H1 (cell line): ENCODE measurements at regions not wholly inside any gene's neighbourhood (a gene's known extent, or its start where the extent isn't known, plus 50 kb on each side); places are given as distances from the start of the nearest gene placed in this dataset.

Source experiments
- CTCF ChIA-PET: fragments of 300-600 bp; sonication (Branson Sonifier 250); formaldehyde crosslinking; loops from one replicate; lab custom pipeline; 2021; ENCODE audit not compliant: partially characterized antibody; lab: Charles Lee
- POLR2A ChIA-PET: fragments of 300-600 bp; sonication (Branson Sonifier 250); formaldehyde crosslinking; loops from one replicate; lab custom pipeline; 2021; ENCODE audit warnings: inconsistent platforms; ENCODE audit not compliant: partially characterized antibody; lab: Charles Lee
- DNase-seq, 2 experiments: peaks; one replicate each; pipeline versions ENCODE4 v3.0.0 to v3.0.0-alpha.2; 2010 to 2022; ENCODE audit warnings: low spot score in 2 of 2, low read depth in 1 of 2, mixed read lengths in 1 of 2
- FAIRE-seq: peaks from 2 replicates; lab custom pipeline; 2011; peaks lifted over from hg19 to GRCh38; lab: Jason Lieb, UNC
- H2AFZ ChIP-seq: 2 replicates; pipeline ENCODE4 v1.8.1; 2012; ENCODE audit warnings: low read length, inconsistent platforms
- H2AK5ac ChIP-seq: 2 replicates; pipeline ENCODE4 v1.6.1; 2013; ENCODE audit warnings: low read depth, low read length
- H2BK120ac ChIP-seq: replicated peaks from 2 replicates; pipeline ENCODE3; 2013; ENCODE audit warnings: low read depth, low read length, inconsistent platforms
- H2BK12ac ChIP-seq: 2 replicates; pipeline ENCODE4 v1.6.1; 2013; ENCODE audit warnings: low read depth, low read length
- H2BK15ac ChIP-seq: 2 replicates; pipeline ENCODE4 v1.6.1; 2013; ENCODE audit warnings: low read length
- H2BK20ac ChIP-seq: 2 replicates; pipeline ENCODE4 v1.6.1; 2013; ENCODE audit warnings: low read length
- H2BK5ac ChIP-seq: 2 replicates; pipeline ENCODE4 v1.6.1; 2013; ENCODE audit warnings: low read depth, low read length
- H3K14ac ChIP-seq: 2 replicates; pipeline ENCODE4 v1.6.1; 2013; ENCODE audit warnings: inconsistent platforms; ENCODE audit not compliant: insufficient read length
- H3K18ac ChIP-seq: 2 replicates; pipeline ENCODE4 v1.6.1; 2013; ENCODE audit warnings: low read length; ENCODE audit errors: extremely low read depth
- H3K23ac ChIP-seq: 2 replicates; pipeline ENCODE4 v1.6.1; 2013; ENCODE audit warnings: inconsistent platforms; ENCODE audit not compliant: insufficient read length
- H3K23me2 ChIP-seq: 2 replicates; pipeline ENCODE4 v1.6.1; 2013; ENCODE audit warnings: low read depth, low read length
- H3K27ac ChIP-seq: 2 replicates; pipeline ENCODE4 v1.6.1; 2011; ENCODE audit warnings: low read depth, low read length, inconsistent platforms
- H3K27me3 ChIP-seq, 4 experiments: replicated peaks in 1 of 4; 1 replicate in 1 of 4; 2 replicates in 3 of 4; pipeline versions ENCODE4 v1.6.1 to v1.8.1; 2011 to 2013; ENCODE audit warnings: low read length in 3 of 4, mild to moderate bottlenecking in 3 of 4, inconsistent platforms in 2 of 4, mixed read lengths in 2 of 4, moderate library complexity in 1 of 4; ENCODE audit not compliant: control insufficient read depth in 3 of 4, insufficient read depth in 3 of 4; ENCODE audit errors: extremely low read depth in 1 of 4
- H3K36me3 ChIP-seq, 4 experiments: 2 replicates each; pipeline versions ENCODE4 v1.6.1 to v1.8.1; 2011 to 2013; ENCODE audit warnings: mild to moderate bottlenecking in 4 of 4, low read length in 3 of 4, moderate library complexity in 2 of 4, control low read depth in 1 of 4, inconsistent platforms in 1 of 4; ENCODE audit not compliant: insufficient read depth in 4 of 4, control insufficient read depth in 2 of 4
- H3K4ac ChIP-seq: replicated peaks from 2 replicates; pipeline ENCODE3; 2013; ENCODE audit warnings: low read length, low read depth, mixed read lengths, inconsistent platforms; ENCODE audit not compliant: insufficient read length
- H3K4me1 ChIP-seq, 4 experiments: replicated peaks in 1 of 4; 1 replicate in 1 of 4; 2 replicates in 3 of 4; pipeline versions ENCODE4 v1.6.1 to v1.8.1; 2011 to 2013; ENCODE audit warnings: low read length in 3 of 4, inconsistent platforms in 2 of 4, mixed read lengths in 1 of 4; ENCODE audit not compliant: insufficient read depth in 4 of 4, control insufficient read depth in 3 of 4
- H3K4me2 ChIP-seq, 2 experiments: 2 replicates each; pipeline versions ENCODE4 v1.6.1 to v1.8.1; 2011 to 2013; ENCODE audit warnings: low read depth in 2 of 2, low read length in 2 of 2, control low read depth in 1 of 2, inconsistent platforms in 1 of 2, mild to moderate bottlenecking in 1 of 2; ENCODE audit not compliant: insufficient read depth in 1 of 2
- H3K4me3 ChIP-seq, 4 experiments: fragments of 200-600, 300-600 bp in 1 of 4; sonication (generic), shearing (Covaris generic), sonication (Bioruptor Twin) in 1 of 4; 2 replicates each; pipeline versions ENCODE4 v1.5.1 to v1.8.1; 2011 to 2016; ENCODE audit warnings: low read length in 4 of 4, low read depth in 3 of 4, control low read depth in 2 of 4, inconsistent platforms in 2 of 4, mild to moderate bottlenecking in 2 of 4, mixed read lengths in 1 of 4, moderate library complexity in 1 of 4; ENCODE audit not compliant: insufficient read depth in 2 of 4; ENCODE audit errors: extremely low read depth in 1 of 4
- H3K56ac ChIP-seq: replicated peaks from 2 replicates; pipeline ENCODE3; 2013; ENCODE audit warnings: low read depth, mild to moderate bottlenecking, mixed read lengths, low read length, inconsistent platforms; ENCODE audit not compliant: insufficient read length
- H3K79me1 ChIP-seq: 2 replicates; pipeline ENCODE4 v1.6.1; 2013; ENCODE audit warnings: low read depth, low read length, control low read depth
- H3K79me2 ChIP-seq, 2 experiments: 2 replicates each; pipeline versions ENCODE4 v1.6.1 to v1.8.1; 2012 to 2013; ENCODE audit warnings: low read length in 2 of 2, mild to moderate bottlenecking in 2 of 2, inconsistent platforms in 1 of 2; ENCODE audit not compliant: insufficient read depth in 2 of 2, control insufficient read depth in 1 of 2
- H3K9ac ChIP-seq, 4 experiments: replicated peaks in 1 of 4; 1 replicate in 1 of 4; 2 replicates in 3 of 4; pipeline versions ENCODE4 v1.6.1 to v1.8.1; 2011 to 2013; ENCODE audit warnings: low read depth in 3 of 4, low read length in 3 of 4, control low read depth in 2 of 4, mild to moderate bottlenecking in 2 of 4, moderate library complexity in 2 of 4, inconsistent platforms in 1 of 4; ENCODE audit errors: extremely low read depth in 1 of 4
- H3K9me3 ChIP-seq, 2 experiments: 2 replicates each; pipeline versions ENCODE4 v1.6.1 to v1.8.1; 2012 to 2013; ENCODE audit warnings: mild to moderate bottlenecking in 2 of 2, moderate library complexity in 2 of 2, control low read depth in 1 of 2, inconsistent platforms in 1 of 2, low read depth in 1 of 2, low read length in 1 of 2, mixed read lengths in 1 of 2; ENCODE audit not compliant: insufficient read depth in 2 of 2
- H4K20me1 ChIP-seq, 2 experiments: replicated peaks in 1 of 2; 2 replicates each; pipeline versions ENCODE3 to v1.8.1; 2011 to 2013; ENCODE audit warnings: inconsistent platforms in 2 of 2, low read length in 2 of 2, mild to moderate bottlenecking in 1 of 2; ENCODE audit not compliant: insufficient read depth in 2 of 2, control insufficient read depth in 1 of 2
- H4K5ac ChIP-seq: 2 replicates; pipeline ENCODE4 v1.6.1; 2013; ENCODE audit warnings: low read length, low read depth, mixed read lengths, inconsistent platforms; ENCODE audit not compliant: insufficient read length
- H4K8ac ChIP-seq: 2 replicates; pipeline ENCODE4 v1.8.0; 2013; ENCODE audit warnings: mild to moderate bottlenecking, moderate library complexity, low read length, inconsistent platforms; ENCODE audit not compliant: insufficient read depth; ENCODE audit errors: extremely low read depth
- H4K91ac ChIP-seq: replicated peaks from 2 replicates; pipeline ENCODE3; 2013; ENCODE audit warnings: low read length, mixed read lengths, inconsistent platforms; ENCODE audit not compliant: insufficient read length
- RFX5 ChIP-seq: IDR thresholded peaks from 2 replicates; pipeline ENCODE4 v1.6.1; 2011; ENCODE audit warnings: low read depth, low read length, improper control_type of control experiment, borderline replicate concordance
- YY1 ChIP-seq: IDR thresholded peaks from 2 replicates; pipeline ENCODE4 v1.6.1; 2011; ENCODE audit warnings: low read depth, mild to moderate bottlenecking, low read length
- WGBS, 2 experiments: shearing (Covaris generic) in 1 of 2; methylation state at CpG; one replicate each; pipeline versions ENCODE4 v1.1.6 to v1.1.7; 2013 to 2015; ENCODE audit warnings: low lambda C conversion rate in 2 of 2, mixed read lengths in 2 of 2, inconsistent platforms in 1 of 2, low coverage in 1 of 2, missing lambda C conversion rate in 1 of 2; ENCODE audit not compliant: insufficient replicate concordance in 2 of 2, insufficient coverage in 1 of 2, insufficient read length in 1 of 2; ENCODE audit errors: extremely low coverage in 1 of 2, missing lambda C conversion rate in 1 of 2; 5-methylcytosine and 5-hydroxymethylcytosine counted together

- Histone ChIP-seq H3K36me3 (no peaks in the 10 kb centered on the region; a peak in 1 of 8 replicates), H2BK5ac (no peak overlapping the region), H3K79me1 (no peaks in the 10 kb centered on the region)
- no peak for TF ChIP-seq YY1
- TF ChIP-seq RFX5: no peak
- TF ChIP-seq, all 59 proteins: peak for 0
- WGBS, 2 experiments: 86% methylated on average over 17 of the region's 17 CpGs; no CpG with 5 or more reads in 1 of the 2 experiments
- DNase-seq (no peak), FAIRE-seq (no peak)
- H3K27me3 ChIP-seq: no peaks in the 10 kb centered on the region
- no peak overlapping the region for H3K27ac ChIP-seq
- H3K23me2 ChIP-seq: no peaks in the 10 kb centered on the region; the same call in 1 of the 2 replicates
- no peak overlapping the region for H4K5ac ChIP-seq
- no peak overlapping the region for H3K9ac ChIP-seq
- H3K4me3 ChIP-seq: no peak overlapping the region
- no peak overlapping the region for H2BK12ac ChIP-seq
- H3K23ac ChIP-seq: no peak overlapping the region
- no peaks in the 10 kb centered on the region for H3K9me3 ChIP-seq
- H3K56ac ChIP-seq: no peak overlapping the region
- no peak overlapping the region for H2BK15ac ChIP-seq
- H4K8ac ChIP-seq: no peak overlapping the region; the same call in 1 of the 2 replicates
- H2BK120ac ChIP-seq: no peak overlapping the region
- H3K18ac ChIP-seq: no peak overlapping the region
- no peaks in the 10 kb centered on the region for H4K20me1 ChIP-seq
- H2AFZ ChIP-seq: no peak overlapping the region
- no peaks in the 10 kb centered on the region for H3K79me2 ChIP-seq
- ChIA-PET CTCF (interaction anchor here (1.1 to 1.6 kb wide), 2 partner anchors 24 to 113 kb away, joined by 4 read pairs; no protein-coding TSS in a partner anchor), POLR2A (no interaction called here)
- no peak overlapping the region for H4K91ac ChIP-seq
- H3K4me2 ChIP-seq: no peak overlapping the region
- no peak overlapping the region for H3K14ac ChIP-seq
- H3K4me1 ChIP-seq: peaks cover 0 to 2% (median 0%) of the 10 kb centered on the region in 4 experiments; a peak in 1 of 7 replicates
- no peak overlapping the region for H2BK20ac ChIP-seq
- H3K4ac ChIP-seq: no peak overlapping the region
- no peak overlapping the region for H2AK5ac ChIP-seq
Observed at GRCh38 chr5:73338256-73339050, 110.1 kb downstream of the FOXD1 start.
